ENCODE measurements at regions not wholly inside any gene's neighbourhood (a gene's known extent, or its start where the extent isn't known, plus 50 kb on each side); places are given as distances from the start of the nearest gene placed in this dataset.

DNA sequence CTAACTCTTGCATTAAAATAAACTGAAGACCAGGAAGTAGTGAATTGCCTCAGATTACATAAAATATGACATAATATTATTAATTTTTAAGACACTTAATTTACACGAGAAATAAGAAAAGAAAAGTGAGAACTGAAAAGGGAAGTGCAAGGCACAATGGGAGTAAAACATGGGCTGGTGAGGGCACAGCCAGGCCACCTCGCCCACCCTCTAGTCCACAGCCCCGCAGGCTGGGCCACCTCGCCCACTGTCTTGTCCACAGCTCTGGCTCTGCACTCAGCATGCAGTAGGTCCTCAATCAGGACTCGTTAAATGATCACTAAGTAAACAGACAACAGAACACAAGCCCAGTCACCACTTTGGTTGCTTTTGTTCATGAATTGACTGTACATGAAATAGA, 67.8 kb upstream of the ARHGEF7 start:
- TF ChIP-seq CTCF (IDR thresholded peaks at IDR 0.05) (no peak), POLR2AphosphoS5 (IDR thresholded peaks at IDR 0.05) (no peak)

Data from gastroesophageal sphincter (tissue), 3 donors.